GM21447 (cell line): ENCODE measurements at regions not wholly inside any gene's neighbourhood (a gene's known extent, or its start where the extent isn't known, plus 50 kb on each side); places are given as distances from the start of the nearest gene placed in this dataset.
"Not testable (repeated sequence)": the region's sequence is repeated elsewhere in the genome, so short reads cannot be mapped to it uniquely, and the experiment has no call there.

ENCODE experiments used
- ATAC-seq: cut with Tn5 transposase; IDR thresholded peaks from one replicate; pipeline ENCODE4 v1.9.1; 2021; ENCODE audit not compliant: unreplicated experiment

- ATAC-seq = no peak
These were observed 105.4 kb downstream of the TTC8 start for GRCh38 chr14:88929656-88930436.

DNA sequence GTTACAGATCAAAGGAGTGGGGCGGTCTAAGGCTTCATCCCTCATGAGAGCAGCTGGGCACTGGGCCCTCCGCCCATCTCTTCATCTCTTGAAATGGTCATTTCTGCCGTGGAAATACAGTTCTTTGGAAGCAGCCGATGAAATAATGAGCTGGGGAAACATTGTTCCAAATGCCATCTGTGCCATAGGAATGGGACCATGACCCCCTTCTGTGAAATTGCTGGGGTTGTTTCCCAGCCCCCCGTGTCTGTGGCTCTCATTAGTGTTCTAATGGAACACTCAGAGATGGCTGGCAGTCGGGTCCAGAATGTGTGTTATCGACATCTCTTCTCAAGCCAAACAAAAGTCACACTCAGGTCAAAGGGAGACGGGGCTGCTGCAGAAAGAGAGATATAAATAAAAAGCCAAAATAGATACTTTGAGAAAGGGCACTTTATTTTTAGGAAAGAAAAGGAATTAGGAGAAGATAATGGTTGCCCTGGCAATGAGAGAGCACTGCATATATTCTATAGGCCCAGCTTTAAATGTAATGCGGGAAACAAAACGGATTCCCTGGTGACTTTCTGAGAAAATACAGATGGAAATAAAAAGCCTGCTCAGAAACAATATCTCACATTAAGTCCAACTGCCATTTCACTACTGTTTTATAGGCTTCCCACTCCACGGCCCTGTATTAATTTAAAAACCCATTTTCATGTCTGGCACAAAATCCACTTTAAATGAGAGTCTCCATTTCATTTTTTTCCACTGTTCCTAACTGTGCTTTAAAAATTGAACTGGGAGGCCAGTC is 107.1 kb downstream of the TTC8 start:
- ATAC-seq = no peak

DNA sequence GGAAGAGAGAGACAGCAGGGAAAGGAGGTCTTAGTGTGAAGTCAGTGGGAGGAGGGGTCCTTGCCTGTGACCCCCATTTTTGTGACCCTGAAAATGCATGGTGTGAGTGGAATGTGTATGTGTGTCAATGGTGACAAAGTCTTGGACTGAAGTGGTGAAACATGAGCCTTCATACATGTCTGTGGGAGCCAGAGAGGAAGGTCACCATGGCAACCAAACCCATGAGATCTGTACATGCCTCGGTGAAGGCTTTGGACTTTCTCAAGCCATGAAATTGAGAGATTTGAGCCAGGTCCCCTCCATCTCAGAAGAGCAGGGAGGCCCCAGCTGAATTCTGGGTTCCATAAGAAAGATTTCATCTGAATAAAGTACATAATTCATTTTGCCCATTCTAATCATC is 108.7 kb downstream of the TTC8 start:
- ATAC-seq = no peak

DNA sequence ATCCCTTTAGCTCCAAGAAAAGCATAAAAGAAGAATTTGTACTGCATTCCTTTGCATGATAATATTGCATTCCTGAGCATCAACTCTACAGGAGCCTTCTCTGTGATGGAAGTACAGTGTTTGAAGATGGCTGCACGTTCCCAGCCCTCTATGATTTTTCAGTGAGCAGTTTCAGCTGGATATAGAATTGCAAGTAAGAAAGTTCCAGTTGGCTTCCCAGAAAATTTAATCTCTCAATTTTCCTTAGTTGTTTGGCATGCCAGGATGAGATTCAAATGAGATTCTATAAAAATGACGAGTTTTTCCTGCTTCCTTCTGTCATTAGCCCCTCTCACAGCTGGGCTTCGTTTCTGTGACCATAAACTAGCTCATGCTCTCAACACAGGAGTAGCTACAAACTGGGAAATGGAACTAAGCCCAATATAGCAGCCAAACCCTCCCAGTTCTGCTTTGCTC is 109.9 kb downstream of the TTC8 start:
- no peak for ATAC-seq

DNA sequence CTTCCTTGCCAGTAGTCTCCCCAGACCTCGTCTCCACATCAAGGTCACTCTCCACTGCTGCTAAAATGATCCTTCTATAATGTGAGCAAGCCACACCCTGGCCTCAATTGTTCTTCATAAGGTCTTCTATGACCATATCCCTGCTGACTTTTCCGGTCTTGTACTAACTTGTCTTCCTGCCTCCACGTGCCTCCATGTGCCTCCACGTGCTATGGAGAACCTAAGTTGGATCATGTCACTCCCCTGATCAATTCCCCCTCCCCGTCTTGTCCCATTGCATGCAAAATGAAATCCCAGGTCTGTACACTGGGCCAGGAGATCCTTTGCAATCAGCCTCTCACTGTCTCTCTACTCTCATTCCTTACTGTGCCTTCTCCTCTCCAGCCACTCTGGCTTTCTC is 110.6 kb downstream of the TTC8 start:
- no peak for ATAC-seq

DNA sequence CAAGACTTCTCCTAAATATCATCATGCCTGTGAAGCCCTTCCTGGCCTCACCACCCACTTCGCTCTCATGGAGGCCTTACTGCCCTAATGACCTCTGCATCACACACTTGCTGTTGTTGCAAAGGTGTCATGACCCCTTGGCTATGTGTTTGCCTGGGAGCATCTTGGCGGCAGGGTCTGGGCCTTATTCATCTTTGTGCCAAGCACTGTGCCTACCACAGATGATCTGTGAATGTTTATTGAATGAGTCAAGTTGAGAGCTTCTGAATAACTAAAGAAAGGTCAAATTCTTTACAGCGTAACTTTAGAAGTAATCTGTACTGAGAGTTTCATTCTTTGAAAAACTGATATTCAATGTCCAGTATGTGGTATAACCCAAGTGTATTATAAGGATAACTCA is 113.3 kb downstream of the TTC8 start:
- no peak for ATAC-seq

DNA sequence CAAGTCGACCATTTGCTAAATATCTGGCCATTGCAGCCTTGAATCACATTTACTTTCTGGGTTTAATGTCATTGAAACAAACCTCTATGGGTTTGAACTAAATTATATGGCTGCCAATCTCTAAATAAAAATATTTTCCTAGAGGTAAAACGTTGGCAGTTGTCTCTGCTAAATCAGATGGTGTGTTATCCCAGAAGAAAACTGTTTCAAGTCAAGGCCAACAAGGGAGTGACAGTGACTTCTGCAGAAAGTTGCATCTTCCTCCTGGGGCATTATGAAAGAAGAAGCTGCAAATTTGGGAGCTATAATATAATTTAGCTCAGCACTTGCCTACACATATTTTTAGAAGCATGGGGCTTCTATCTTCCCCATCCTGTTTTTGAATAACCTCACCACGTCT is 116.2 kb downstream of the TTC8 start:
- no peak for ATAC-seq

GRCh38 chr14:88941414-88941813 is 117.0 kb downstream of the TTC8 start:
- ATAC-seq = no peak

GRCh38 chr14:88947646-88948598 is 123.5 kb downstream of the TTC8 start:
- no peak for ATAC-seq

DNA sequence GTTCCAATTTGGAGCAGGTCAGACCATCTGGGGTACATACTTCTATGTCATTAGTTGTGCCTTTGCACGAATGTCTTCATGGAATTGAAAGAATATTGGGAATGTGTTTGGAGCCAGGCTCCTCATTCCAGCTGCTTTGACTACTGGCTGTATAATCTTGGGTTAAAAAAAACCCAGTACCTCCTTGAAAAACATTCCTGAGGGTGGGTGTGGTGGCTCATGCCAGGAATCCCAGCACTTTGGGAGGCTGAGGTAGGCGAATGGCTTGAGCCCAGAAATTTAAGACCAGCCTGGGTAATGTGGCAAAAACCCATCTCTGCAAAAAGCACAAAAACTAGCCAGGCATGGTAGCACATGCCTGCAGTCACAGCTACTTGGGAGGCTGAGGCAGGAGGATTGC is 125.6 kb downstream of the TTC8 start:
- ATAC-seq = no peak

DNA sequence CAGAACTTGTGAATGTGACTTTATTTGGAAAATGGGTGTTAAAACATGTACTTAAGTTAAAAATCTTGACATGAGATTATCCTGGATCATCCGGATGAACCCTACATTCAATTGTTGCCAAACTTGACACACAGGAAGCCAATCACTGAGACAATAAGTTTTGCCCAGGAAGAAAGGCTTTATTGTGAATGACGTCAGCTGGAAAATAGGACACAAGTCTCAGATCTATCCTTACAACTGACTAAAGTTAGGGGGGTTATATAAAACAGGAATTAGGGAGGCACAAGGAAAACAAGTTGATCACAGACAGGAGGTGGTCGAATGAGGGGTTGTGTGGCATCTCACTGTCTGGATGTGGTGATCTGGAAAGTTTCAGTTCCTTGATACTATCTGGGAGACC is 126.9 kb downstream of the TTC8 start:
- no peak for ATAC-seq

GRCh38 chr14:88952901-88953300 is 128.4 kb downstream of the TTC8 start:
- ATAC-seq = no peak

- no peak for ATAC-seq
These were observed 131.0 kb downstream of the TTC8 start for GRCh38 chr14:88955455-88955854.

GRCh38 chr14:88960496-88960895 is 136.0 kb downstream of the TTC8 start:
- no peak for ATAC-seq

GRCh38 chr14:88961214-88961613 is 136.8 kb downstream of the TTC8 start:
- ATAC-seq = no peak

DNA sequence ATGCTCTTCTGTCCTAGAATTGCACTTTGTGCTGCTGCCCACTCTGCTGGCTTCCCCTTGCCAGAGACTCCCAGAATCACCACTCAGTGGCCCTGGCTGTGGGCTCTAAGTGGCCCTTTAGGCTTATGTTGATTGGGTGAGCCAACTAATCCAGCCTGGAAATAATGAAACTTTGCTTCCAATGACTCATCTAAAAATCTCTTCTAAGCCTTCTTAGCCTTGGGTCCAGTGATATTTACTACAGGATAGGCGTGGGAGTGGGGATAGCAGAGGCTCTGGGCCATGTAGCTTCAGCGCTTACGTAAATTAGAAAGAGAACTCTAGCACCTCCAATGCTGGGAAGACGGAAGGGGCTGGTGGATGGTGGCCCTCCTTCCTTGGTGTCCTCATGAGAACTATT is 137.9 kb downstream of the TTC8 start:
- no peak for ATAC-seq

GRCh38 chr14:88967299-88967698 is 142.8 kb downstream of the TTC8 start:
- ATAC-seq = no peak

DNA sequence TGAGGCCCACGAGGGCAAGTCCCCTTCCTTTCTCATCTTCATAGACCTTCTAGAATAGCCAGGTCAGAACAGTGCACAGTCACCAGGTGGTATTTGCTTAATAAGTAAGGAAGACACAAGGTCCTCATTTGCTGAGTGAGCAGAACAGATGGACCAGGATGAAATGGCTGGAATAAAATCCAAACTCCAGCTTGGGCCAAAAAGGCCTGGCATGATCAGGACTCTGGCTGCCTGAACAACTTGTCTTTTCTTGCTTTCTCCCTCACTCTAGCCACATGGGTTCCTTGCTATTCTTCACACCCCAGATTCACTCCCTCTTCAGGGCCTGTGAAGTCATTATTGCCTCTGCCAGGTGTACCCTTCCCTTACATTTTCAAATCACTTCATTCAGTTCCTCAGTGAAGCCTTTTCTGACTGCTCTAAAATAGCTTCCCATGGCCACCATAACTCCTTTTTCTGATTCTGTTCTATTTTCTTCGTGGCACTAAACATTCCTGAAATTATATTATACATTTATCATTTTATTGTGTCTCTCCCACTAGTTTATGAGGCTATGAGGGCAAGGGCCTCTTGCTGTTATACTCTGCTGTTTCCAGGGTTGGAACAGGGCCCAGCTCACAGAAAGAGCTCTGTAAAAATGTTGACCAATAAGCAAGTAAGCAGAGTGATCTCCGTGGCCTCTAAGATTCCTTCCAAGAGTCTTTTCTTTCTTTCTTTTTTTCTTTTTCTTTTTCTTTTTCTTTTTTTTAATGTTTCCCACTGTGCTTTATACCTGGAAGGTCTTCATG is 150.8 kb downstream of the TTC8 start:
- ATAC-seq = no peak

DNA sequence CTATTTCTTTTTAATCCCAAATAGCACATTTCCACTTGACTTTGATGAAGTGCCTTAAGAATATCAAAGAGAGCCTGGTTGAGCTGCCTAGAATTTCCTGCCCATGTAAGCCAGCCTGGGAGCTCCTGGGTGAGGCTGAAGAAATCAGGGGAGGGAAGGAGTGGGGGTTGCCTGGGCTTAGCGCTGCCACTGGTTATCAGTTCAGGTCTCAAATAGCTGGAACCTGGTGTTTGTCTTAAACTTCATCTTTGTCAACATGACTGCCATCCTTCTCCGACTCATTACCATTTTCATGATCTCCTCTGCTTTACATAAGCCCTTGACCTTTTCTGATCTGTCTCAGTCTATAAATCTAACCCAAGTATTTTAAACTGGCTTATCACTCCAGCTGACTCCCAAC is 151.5 kb downstream of the TTC8 start:
- no peak for ATAC-seq

- not testable (repeated sequence) for ATAC-seq
These were observed 156.5 kb downstream of the TTC8 start for GRCh38 chr14:88980907-88981306.
